H9 (cell line): ENCODE measurements at regions not wholly inside any gene's neighbourhood (a gene's known extent, or its start where the extent isn't known, plus 50 kb on each side); places are given as distances from the start of the nearest gene placed in this dataset.

Experiments used
- DNase-seq: peaks from one replicate; pipeline ENCODE4 v3.0.0-alpha.2; 2017
- H2AFZ ChIP-seq: one replicate; pipeline ENCODE4 v1.6.1; 2013; ENCODE audit warnings: mild to moderate bottlenecking, low read length, control low read depth, moderate library complexity
- H2AK5ac ChIP-seq: 2 replicates; pipeline ENCODE4 v1.6.1; 2013; ENCODE audit warnings: low read length, control low read depth, mixed read lengths; ENCODE audit not compliant: insufficient read length
- H2BK120ac ChIP-seq: one replicate; pipeline ENCODE4 v1.6.1; 2013; ENCODE audit warnings: low read depth, mild to moderate bottlenecking, low read length, control low read depth, inconsistent platforms; ENCODE audit not compliant: poor library complexity, severe bottlenecking
- H2BK12ac ChIP-seq: 2 replicates; pipeline ENCODE4 v1.6.1; 2013; ENCODE audit warnings: low read length, control low read depth, mixed read lengths, low read depth; ENCODE audit not compliant: insufficient read length
- H2BK15ac ChIP-seq: 2 replicates; pipeline ENCODE4 v1.6.1; 2013; ENCODE audit warnings: low read depth, low read length, control low read depth
- H2BK20ac ChIP-seq: one replicate; pipeline ENCODE4 v1.6.1; 2013; ENCODE audit warnings: low read depth, mild to moderate bottlenecking, low read length, control low read depth, inconsistent platforms; ENCODE audit not compliant: poor library complexity, severe bottlenecking
- H2BK5ac ChIP-seq: 2 replicates; pipeline ENCODE4 v1.6.1; 2013; ENCODE audit warnings: low read length, control low read depth, mixed read lengths; ENCODE audit not compliant: insufficient read length
- H3K14ac ChIP-seq: 2 replicates; pipeline ENCODE4 v1.6.1; 2013; ENCODE audit warnings: low read length, control low read depth; ENCODE audit not compliant: insufficient read depth
- H3K18ac ChIP-seq: 2 replicates; pipeline ENCODE4 v1.6.1; 2013; ENCODE audit warnings: low read depth, mild to moderate bottlenecking, mixed read lengths, low read length, control low read depth; ENCODE audit not compliant: insufficient read length
- H3K23ac ChIP-seq: 2 replicates; pipeline ENCODE4 v1.6.1; 2013; ENCODE audit warnings: low read length, control low read depth, mixed read lengths, low read depth; ENCODE audit not compliant: insufficient read length
- H3K23me2 ChIP-seq: 2 replicates; pipeline ENCODE4 v1.6.1; 2013; ENCODE audit warnings: low read depth, mild to moderate bottlenecking, mixed read lengths, low read length, control low read depth; ENCODE audit not compliant: insufficient read length, poor library complexity, severe bottlenecking
- H3K27ac ChIP-seq: 2 replicates; pipeline ENCODE4 v1.5.1; 2013; ENCODE audit warnings: low read length, control low read depth, mixed read lengths, low read depth; ENCODE audit not compliant: insufficient read length
- H3K27me3 ChIP-seq: 2 replicates; pipeline ENCODE4 v1.6.1; 2013; ENCODE audit warnings: low read length, control low read depth, inconsistent platforms; ENCODE audit not compliant: insufficient read depth
- H3K4ac ChIP-seq: 2 replicates; pipeline ENCODE4 v1.6.1; 2013; ENCODE audit warnings: low read depth, mild to moderate bottlenecking, control low read depth, inconsistent platforms, low read length, moderate library complexity
- H3K4me1 ChIP-seq: 2 replicates; pipeline ENCODE4 v1.6.1; 2013; ENCODE audit warnings: low read length, control low read depth, inconsistent platforms; ENCODE audit not compliant: insufficient read depth
- H3K4me2 ChIP-seq: 2 replicates; pipeline ENCODE4 v1.6.1; 2013; ENCODE audit warnings: low read length, control low read depth, mixed read lengths; ENCODE audit not compliant: insufficient read length, insufficient read depth
- H3K56ac ChIP-seq: 2 replicates; pipeline ENCODE4 v1.6.1; 2013; ENCODE audit warnings: low read depth, mild to moderate bottlenecking, mixed read lengths, low read length, control low read depth; ENCODE audit not compliant: insufficient read length
- H3K79me1 ChIP-seq: 2 replicates; pipeline ENCODE4 v1.6.1; 2013; ENCODE audit warnings: low read depth, mild to moderate bottlenecking, moderate library complexity, low read length, control low read depth, inconsistent platforms; ENCODE audit not compliant: insufficient read depth, poor library complexity, severe bottlenecking
- H3K79me2 ChIP-seq: 2 replicates; pipeline ENCODE4 v1.6.1; 2013; ENCODE audit warnings: low read length, control low read depth, inconsistent platforms; ENCODE audit not compliant: insufficient read depth
- H3K9ac ChIP-seq: 2 replicates; pipeline ENCODE4 v1.6.1; 2013; ENCODE audit warnings: low read length, control low read depth, mixed read lengths; ENCODE audit not compliant: insufficient read length; ENCODE audit errors: extremely low read depth
- H3K9me3 ChIP-seq: one replicate; pipeline ENCODE4 v1.6.1; 2013; ENCODE audit warnings: low read depth, low read length, inconsistent platforms; ENCODE audit not compliant: control insufficient read depth
- H3T11ph ChIP-seq: one replicate; pipeline ENCODE4 v1.6.1; 2013; ENCODE audit warnings: mild to moderate bottlenecking, low read length, control low read depth, inconsistent platforms
- H4K20me1 ChIP-seq: one replicate; pipeline ENCODE4 v1.6.1; 2013; ENCODE audit not compliant: control insufficient read depth, insufficient read length, insufficient read depth
- H4K5ac ChIP-seq: 2 replicates; pipeline ENCODE4 v1.6.1; 2013; ENCODE audit warnings: low read depth, mild to moderate bottlenecking, mixed read lengths, low read length, control low read depth; ENCODE audit not compliant: insufficient read length
- H4K8ac ChIP-seq: replicated peaks from 2 replicates; pipeline ENCODE4 v1.6.1; 2013; ENCODE audit warnings: low read length, control low read depth, mixed read lengths, low read depth; ENCODE audit not compliant: insufficient read length
- H4K91ac ChIP-seq: 2 replicates; pipeline ENCODE4 v1.6.1; 2013; ENCODE audit warnings: low read depth, mild to moderate bottlenecking, moderate library complexity, mixed read lengths, low read length, control low read depth; ENCODE audit not compliant: insufficient read length
- H3K27ac Mint-ChIP-seq, 3 experiments: 2 replicates in 2 of 3; 3 replicates in 1 of 3; pipeline ENCODE4 v1.8.0; 2020 to 2021; ENCODE audit warnings: mixed read lengths in 3 of 3, mild to moderate bottlenecking in 1 of 3, moderate library complexity in 1 of 3
- H3K27me3 Mint-ChIP-seq: 2 replicates; pipeline ENCODE4 v1.8.0; 2021; ENCODE audit warnings: low read depth, mild to moderate bottlenecking, moderate library complexity, mixed read lengths
- H3K36me3 Mint-ChIP-seq, 3 experiments: 2 replicates in 2 of 3; 3 replicates in 1 of 3; pipeline ENCODE4 v1.8.0; 2020 to 2021; ENCODE audit warnings: low read depth in 3 of 3, mixed read lengths in 3 of 3; ENCODE audit not compliant: insufficient read depth in 1 of 3
- H3K4me1 Mint-ChIP-seq, 2 experiments: 2 replicates each; pipeline ENCODE4 v1.8.0; 2020; ENCODE audit warnings: mixed read lengths in 2 of 2
- H3K4me3 Mint-ChIP-seq, 2 experiments: 2 replicates in 1 of 2; 3 replicates in 1 of 2; pipeline ENCODE4 v1.8.0; 2020 to 2021; ENCODE audit warnings: mild to moderate bottlenecking in 2 of 2, mixed read lengths in 2 of 2, moderate library complexity in 1 of 2
- H3K9me3 Mint-ChIP-seq, 2 experiments: 2 replicates in 1 of 2; 3 replicates in 1 of 2; pipeline ENCODE4 v1.8.0; 2020; ENCODE audit warnings: mild to moderate bottlenecking in 2 of 2, mixed read lengths in 2 of 2, moderate library complexity in 1 of 2
- CTCF ChIP-seq: fragments of 200-600 bp; sonication (generic); conservative IDR thresholded peaks from 3 replicates; pipeline ENCODE4 v1.8.0; 2021; ENCODE audit warnings: antibody characterized with exemption, mild to moderate bottlenecking
- WGBS: extraction: QIAGEN DNeasy Blood & Tissue Kit; methylation state at CpG from one replicate; pipeline ENCODE4 v1.1.7; 2013; ENCODE audit warnings: missing lambda C conversion rate, low lambda C conversion rate, mixed read lengths; ENCODE audit not compliant: insufficient read length; ENCODE audit errors: extremely low coverage; 5-methylcytosine and 5-hydroxymethylcytosine counted together

- Mint-ChIP-seq H3K36me3 (peaks cover 0 to 5% (median 0%) of the 10 kb centered on the region in 3 experiments; a peak in 2 of 7 replicates), H3K27me3 (no peaks in the 10 kb centered on the region), H3K9me3 (peaks cover 0 to 2% of the 10 kb centered on the region in 2 experiments; a peak in 1 of 5 replicates), H3K4me1 (peaks cover 29 to 45% of the 10 kb centered on the region in 2 experiments), H3K27ac (no peak overlapping the region), H3K4me3 (no peak overlapping the region)
- Histone ChIP-seq H3K23me2 (no peaks in the 10 kb centered on the region), H3K9me3 (no peaks in the 10 kb centered on the region), H2AFZ (no peak overlapping the region), H3K4me1 (no peaks in the 10 kb centered on the region), H3K9ac (no peak overlapping the region), H3K27me3 (no peaks in the 10 kb centered on the region), H2AK5ac (no peak overlapping the region), H4K91ac (no peak overlapping the region), H3K23ac (no peak overlapping the region), H4K8ac (no peak overlapping the region), H3K27ac (no peak overlapping the region), H3K56ac (no peak overlapping the region), H3K18ac (no peak overlapping the region), H2BK20ac (no peak overlapping the region), H4K5ac (no peak overlapping the region), H3K79me2 (no peaks in the 10 kb centered on the region), H4K20me1 (no peaks in the 10 kb centered on the region), H2BK15ac (no peak overlapping the region), H3K4me2 (no peak overlapping the region), H2BK5ac (no peak overlapping the region), H3T11ph (no peak overlapping the region), H2BK12ac (no peak overlapping the region), H3K79me1 (no peaks in the 10 kb centered on the region), H3K14ac (no peak overlapping the region), H2BK120ac (no peak overlapping the region), H3K4ac (no peak overlapping the region)
- no peak for TF ChIP-seq CTCF
- no peak for DNase-seq
- no CpG with 5 or more reads among the region's 2 CpGs for WGBS
These were observed 573.2 kb downstream of the METTL4 start for GRCh38 chr18:1998121-1998520.
